ENCODE measurements at regions not wholly inside any gene's neighbourhood (a gene's known extent, or its start where the extent isn't known, plus 50 kb on each side); places are given as distances from the start of the nearest gene placed in this dataset.
A peak's percentile ranks its signal among the peaks of the same experiment; 100 is the strongest.

DNA sequence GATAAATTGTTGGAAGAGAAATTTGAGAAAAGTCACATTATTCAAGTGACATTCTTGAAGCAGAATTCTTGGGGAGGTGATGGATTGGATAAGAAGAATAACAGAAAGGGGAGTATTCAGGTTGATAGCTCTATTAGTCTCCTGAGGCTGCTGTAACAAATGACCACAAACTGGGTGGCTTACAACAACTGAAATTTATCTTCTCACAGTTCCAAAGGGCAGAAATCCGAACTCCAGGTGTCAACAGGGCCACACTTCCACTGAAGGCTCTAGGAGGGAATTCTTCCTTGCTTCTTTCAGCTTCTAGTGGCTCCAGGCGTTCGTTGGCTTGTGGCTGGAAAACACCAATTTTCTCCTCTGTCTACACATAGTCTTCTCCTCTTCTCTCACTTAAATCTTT, 99.8 kb downstream of the TES start:
- DNase-seq (ENCODE audit: low spot score in 2 of 2) = no peak
- no peak for FAIRE-seq

DNA sequence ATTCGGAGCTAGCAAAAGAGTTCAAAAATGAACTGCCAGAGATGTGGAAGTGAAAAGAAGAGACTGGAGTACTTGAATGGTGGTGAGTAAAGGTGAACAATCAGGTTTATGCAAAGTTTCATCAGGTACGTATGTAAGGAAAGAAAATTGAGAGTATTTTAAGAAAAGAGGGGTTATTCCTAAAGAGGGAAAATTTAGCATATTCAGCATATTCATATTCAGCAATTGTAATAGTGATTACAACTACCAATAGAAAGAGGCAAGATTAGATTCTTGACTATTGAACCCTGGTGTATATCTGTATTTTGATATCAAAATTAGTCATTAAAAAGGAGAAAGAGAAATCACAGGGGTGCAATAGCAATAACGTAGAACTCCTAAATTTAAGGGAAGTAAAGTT, 100.9 kb downstream of the TES start:
- DNase-seq (ENCODE audit: low spot score in 2 of 2) = no peak
- FAIRE-seq = no peak

DNA sequence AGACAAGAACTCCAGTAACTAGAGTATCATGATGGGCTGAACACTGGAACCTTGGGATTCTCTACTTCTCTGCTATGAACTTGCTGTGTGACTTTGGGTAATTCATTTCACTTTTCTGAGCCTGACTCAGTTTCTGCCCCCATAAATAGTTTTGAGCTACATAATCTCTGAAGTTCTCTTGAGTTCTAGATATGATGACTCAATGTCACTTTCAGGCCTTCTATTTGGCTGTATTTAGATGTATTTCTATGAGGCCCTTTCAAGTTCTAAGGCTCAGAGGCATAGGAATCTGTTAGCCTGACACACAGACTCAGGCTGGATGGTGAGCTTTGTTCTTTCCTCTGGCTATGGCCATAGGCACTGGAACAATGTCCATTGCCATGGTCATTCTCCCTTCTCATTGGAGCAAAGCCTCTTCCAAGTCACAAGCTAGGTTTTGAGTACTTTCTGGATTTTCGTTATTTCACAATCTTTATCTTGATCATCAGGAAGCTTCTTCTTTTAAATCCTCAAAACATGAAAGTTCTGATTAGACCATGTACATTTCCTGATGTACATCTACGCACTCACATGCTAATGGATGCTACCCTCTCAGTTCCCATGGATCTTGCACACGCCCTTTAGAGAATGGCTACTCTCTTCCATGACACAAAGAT, 101.6 kb downstream of the TES start:
- FAIRE-seq = no peak
- no peak for DNase-seq (ENCODE audit: low spot score in 2 of 2)

DNA sequence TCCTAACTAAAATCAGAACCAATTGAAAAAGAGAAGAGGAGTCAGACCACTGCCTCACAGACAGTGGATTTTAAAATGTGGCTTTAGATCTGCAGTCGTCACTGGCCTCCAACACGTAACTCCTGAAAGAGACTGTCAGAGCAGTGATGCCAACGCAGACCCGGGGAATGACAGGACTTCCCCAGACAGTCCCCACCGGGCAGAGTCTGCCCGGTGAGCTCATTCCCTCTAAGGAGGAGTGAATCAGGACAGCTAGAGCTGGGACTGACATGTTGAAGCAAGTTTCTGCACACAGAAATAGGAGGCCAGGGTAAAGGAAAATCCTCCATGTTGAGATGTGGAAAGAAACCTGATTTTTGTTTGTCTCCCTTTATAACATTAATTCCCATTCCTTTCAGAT, 105.0 kb downstream of the TES start:
- DNase-seq (ENCODE audit: low spot score in 2 of 2) (no peak), FAIRE-seq (no peak)

GRCh38 chr7:116315803-116316202, 105.5 kb downstream of the TES start:
- FAIRE-seq = no peak

DNA sequence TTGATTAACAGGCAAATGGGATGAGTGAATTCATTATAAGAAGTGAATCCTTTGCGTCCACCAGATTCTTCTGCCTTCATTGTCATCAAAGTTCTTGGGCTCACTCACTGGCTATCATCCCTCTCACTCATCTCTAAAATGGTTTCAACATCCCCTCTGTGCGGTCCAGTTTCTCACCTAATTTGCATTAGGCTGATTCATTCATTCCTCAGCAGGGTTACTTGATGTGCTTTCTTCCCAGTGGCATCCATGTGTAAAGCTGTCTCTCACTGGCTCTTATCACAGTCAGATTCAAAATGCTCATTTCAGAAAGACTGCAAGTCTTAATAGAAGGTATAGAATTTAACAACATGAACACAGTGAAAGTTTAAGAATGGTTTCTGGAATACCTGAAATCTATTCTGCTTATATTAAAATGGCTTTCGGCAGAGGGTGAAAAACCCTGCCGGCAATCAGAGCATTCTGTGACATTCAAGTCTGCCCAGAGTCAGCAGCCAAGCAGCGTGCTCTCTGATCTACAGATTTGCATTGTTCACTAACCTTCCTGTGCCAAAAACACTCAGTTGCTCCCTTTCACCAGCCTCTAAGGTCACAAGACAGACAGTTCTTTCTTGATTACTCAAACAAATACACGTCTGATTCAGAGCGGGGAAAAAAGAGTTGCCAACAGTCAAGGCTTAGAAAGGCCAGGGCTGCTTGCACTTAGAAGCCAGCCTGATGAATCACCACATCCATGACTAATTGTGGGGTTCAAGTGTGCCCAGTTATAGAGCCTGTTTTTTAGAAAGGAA, 106.7 kb downstream of the TES start:
- DNase-seq (ENCODE audit: low spot score in 2 of 2) (peak; percentile 9 to 33), FAIRE-seq (peak; percentile 51)

More at GRCh38 chr7:116315803-116316202, 105.5 kb downstream of the TES start:
- no peak for DNase-seq (ENCODE audit: low spot score in 2 of 2)

DNA sequence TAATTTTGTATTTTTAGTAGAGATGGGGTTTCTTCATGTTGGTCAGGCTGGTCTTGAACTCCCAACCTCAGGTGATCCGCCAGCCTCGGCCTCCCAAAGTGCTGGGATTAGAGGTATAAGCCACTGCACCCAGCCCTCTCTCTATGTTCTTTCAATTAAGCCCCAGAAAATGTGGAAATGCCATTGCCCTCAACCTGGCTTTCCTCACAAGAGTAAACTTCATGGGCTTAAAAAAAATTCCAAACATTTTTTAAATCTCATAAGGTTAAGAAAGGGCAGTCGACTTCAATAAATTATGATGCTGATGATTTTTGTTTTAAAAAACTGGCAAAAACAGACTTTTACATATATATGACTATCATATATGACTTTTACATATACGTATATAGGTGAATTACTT, 107.6 kb downstream of the TES start:
- no peak for DNase-seq (ENCODE audit: low spot score in 2 of 2)
- FAIRE-seq = no peak

- FAIRE-seq = no peak
- DNase-seq (ENCODE audit: low spot score in 2 of 2) = no peak
These were observed 112.2 kb downstream of the TES start for GRCh38 chr7:116322541-116322940.

DNA sequence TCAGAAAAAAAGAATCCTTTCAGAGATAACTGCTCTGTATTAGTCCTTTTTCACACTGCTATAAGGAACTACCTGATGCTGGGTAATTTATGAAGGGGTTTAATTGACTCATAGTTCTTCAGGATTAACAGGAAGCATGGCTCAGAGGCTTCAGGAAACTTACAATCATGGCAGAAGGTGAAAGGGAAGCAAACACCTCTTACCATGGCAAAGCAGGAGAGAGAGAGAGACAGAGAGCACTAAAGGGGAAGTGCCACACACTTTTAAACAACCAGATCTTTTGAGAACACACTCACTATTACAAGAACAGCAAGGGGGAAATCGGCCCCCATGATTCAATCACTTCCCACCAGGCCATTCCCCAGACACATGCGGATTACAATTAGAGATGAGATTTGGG, 114.2 kb downstream of the TES start:
- FAIRE-seq (no peak), DNase-seq (ENCODE audit: low spot score in 2 of 2) (no peak)

GRCh38 chr7:116325517-116325916, 115.2 kb downstream of the TES start:
- FAIRE-seq = no peak

DNA sequence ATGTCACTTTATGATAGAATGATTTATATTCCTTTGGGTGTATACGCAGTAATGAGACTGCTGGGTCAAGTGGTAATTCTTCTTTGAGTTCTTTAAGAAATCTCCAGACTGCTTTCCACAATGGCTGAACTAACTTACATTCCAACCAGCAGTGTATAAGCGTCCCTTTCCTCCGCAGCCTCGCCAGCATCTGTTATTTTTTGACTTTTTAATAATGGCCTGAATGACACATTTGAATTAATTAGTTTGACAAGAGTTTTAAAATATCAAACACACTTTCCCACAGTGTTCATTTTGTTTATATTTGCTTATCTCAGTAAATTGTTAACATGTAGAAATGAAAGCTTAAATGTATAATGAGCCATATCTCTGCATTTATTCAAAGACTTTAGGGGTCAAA, 116.8 kb downstream of the TES start:
- no peak for FAIRE-seq

More at GRCh38 chr7:116325517-116325916, 115.2 kb downstream of the TES start:
- no peak for DNase-seq (ENCODE audit: low spot score in 2 of 2)

GRCh38 chr7:116327752-116328151, 117.4 kb downstream of the TES start:
- DNase-seq (ENCODE audit: low spot score in 2 of 2) (no peak), FAIRE-seq (no peak)

More for the DNA sequence above, 116.8 kb downstream of the TES start:
- DNase-seq (ENCODE audit: low spot score in 2 of 2) = no peak

DNA sequence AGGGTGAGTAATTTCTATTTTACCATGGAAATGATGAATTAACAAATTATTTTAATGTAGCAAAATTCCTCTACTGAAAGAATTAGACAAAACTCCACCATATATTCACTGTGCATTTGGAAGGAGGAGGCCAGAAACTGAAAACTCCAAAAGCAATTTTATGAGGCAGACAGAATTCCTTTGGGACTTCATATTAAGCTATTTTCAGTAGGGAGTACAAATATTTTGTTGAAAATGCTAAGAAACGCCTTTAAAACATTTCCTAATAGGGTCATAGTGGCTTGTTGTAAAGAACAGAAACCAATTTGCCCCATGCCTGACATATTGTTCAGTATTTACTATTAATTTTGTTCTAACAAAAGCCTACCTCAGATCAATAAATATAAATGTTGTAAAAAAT, 117.8 kb downstream of the TES start:
- no peak for FAIRE-seq
- DNase-seq (ENCODE audit: low spot score in 2 of 2) = no peak

DNA sequence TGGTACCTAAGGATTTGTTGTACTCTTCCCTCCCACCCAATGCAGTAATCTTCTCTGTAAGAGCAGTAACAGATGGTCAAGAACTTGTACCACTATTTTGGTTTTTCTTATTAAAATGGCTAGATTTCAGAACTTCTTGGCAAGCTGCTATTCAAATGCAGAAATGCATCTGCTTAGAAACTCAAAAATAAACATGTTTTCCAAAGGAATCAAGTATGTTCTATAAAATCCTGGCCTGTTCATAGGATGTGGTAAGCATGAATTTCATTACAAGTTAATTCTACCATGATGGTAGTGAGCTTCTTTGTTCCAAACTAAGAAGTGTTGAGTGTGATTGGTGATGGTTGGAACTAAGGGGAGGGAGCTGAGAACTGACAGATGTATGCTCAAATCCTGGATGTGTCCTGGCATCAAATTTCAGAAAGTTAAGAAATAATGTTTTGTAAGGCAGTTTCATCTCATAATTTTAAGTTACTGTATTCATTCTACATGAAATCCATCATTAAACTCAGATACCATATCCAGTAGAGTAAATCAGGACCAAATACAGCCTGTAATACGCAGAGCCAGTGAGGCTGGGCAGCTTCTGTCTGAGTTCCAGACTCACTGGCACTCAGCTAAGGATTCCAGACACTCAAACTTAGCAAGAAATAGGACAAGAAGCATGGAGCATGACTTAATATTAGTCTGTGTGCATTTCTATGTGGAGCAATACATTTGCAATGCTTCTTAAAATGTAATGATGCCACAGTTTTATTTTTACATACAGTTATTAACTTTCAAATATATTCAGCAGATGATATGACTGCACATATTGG, 119.6 kb downstream of the TES start:
- no peak for FAIRE-seq
- no peak for DNase-seq (ENCODE audit: low spot score in 2 of 2)

- no peak for FAIRE-seq
- DNase-seq (ENCODE audit: low spot score in 2 of 2) = no peak
These were observed 120.7 kb downstream of the TES start for GRCh38 chr7:116331020-116331419.

DNA sequence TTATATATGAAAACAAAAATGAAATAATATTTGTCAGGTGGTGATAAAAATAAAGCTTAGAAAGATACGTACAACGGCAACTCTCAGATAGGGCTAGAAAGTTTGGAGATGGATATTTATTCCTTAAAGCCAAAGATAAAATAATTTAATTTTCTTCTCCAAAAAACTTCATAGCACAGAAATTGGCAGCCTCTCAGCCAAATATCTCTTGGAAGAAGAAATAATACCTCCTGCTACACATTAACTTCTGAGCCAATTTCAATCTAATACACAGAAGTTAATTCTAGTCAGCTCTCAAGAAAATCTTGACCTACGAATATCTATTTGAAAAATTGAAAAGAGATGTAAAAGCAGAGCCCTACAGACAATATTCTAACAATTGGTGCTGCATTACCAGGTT, 122.4 kb downstream of the TES start:
- no peak for DNase-seq (ENCODE audit: low spot score in 2 of 2)
- no peak for FAIRE-seq

- DNase-seq (ENCODE audit: low spot score in 2 of 2) (no peak), FAIRE-seq (no peak)
These were observed 124.2 kb downstream of the TES start for GRCh38 chr7:116334555-116334954.

DNA sequence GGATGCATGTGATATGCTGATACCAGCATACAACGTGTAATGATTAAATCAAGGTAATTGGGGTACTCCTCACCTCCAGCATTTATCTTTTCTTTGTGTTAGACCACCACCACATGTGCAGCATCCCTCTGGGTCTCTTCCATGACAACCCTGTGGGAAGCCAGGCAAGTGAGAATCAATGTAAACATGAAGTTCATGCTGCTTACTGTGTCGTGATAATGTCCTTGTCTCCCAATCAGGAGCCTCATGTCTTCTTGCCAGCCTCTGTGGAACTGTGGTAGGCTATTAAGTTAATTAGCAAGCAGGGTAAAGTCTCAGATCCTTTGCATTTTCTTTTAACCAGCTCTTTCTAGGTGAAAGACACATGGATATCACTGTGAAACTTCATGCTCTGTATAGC, 126.7 kb downstream of the TES start:
- DNase-seq (ENCODE audit: low spot score in 2 of 2) (no peak), FAIRE-seq (no peak)

- DNase-seq (ENCODE audit: low spot score in 2 of 2) = no peak
- FAIRE-seq = no peak
These were observed 127.5 kb downstream of the TES start for GRCh38 chr7:116337800-116338199.

DNA sequence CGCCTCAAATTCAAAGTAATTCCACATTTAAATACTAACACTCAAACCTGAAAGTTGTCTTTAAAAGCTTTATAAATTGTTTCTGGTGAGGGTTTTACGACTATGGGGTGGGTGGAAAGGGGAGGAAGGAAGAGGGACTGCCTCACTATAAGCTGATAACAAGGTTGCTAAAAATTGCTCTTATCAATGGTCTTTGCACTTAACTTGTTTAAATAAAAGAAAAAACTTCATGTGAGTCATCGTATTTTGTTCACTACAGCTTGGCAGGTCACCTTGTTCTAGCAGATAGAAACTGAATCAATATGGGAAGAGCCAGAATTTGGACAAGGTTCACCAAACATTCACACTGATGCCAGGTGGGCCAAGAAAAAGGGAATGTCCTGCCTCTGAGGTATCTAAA, 129.2 kb downstream of the TES start:
- FAIRE-seq (no peak), DNase-seq (ENCODE audit: low spot score in 2 of 2) (no peak)

GRCh38 chr7:116340201-116340847, 130.0 kb downstream of the TES start:
- FAIRE-seq (no peak), DNase-seq (ENCODE audit: low spot score in 2 of 2) (no peak)
